ENCODE measurements at regions not wholly inside any gene's neighbourhood (a gene's known extent, or its start where the extent isn't known, plus 50 kb on each side); places are given as distances from the start of the nearest gene placed in this dataset.

DNA sequence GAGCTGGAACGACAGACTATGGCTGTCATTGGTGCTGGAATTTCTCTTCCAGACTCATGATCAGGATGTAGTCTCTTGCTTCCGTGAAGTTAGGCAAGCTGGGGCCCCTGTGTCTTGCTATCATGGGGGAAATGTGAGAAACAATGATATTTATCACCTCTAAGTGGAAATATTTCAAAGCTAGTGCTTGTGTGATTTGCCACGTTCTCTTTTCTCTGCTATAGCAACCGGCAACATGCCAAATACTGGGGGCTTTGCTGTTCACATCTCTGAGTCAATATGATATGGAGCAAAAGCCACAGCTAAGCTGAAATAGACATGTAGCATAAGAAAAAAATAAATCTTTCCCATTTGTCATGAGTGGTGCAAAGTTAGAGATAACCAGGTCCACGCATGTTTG is 668.2 kb upstream of the IGFBP3 start:
- intact Hi-C loops (cut with DNase I): no loop called here
- no peak for TF ChIP-seq POLR2A (IDR thresholded peaks at IDR 0.05)
- TF ChIP-seq, protein P1, sequence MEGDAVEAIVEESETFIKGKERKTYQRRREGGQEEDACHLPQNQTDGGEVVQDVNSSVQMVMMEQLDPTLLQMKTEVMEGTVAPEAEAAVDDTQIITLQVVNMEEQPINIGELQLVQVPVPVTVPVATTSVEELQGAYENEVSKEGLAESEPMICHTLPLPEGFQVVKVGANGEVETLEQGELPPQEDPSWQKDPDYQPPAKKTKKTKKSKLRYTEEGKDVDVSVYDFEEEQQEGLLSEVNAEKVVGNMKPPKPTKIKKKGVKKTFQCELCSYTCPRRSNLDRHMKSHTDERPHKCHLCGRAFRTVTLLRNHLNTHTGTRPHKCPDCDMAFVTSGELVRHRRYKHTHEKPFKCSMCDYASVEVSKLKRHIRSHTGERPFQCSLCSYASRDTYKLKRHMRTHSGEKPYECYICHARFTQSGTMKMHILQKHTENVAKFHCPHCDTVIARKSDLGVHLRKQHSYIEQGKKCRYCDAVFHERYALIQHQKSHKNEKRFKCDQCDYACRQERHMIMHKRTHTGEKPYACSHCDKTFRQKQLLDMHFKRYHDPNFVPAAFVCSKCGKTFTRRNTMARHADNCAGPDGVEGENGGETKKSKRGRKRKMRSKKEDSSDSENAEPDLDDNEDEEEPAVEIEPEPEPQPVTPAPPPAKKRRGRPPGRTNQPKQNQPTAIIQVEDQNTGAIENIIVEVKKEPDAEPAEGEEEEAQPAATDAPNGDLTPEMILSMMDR (IDR thresholded peaks at IDR 0.05): no peak

GRCh38 chr7:46586406-46586805 is 665.3 kb upstream of the IGFBP3 start:
- TF ChIP-seq POLR2A (IDR thresholded peaks at IDR 0.05): no peak
- TF ChIP-seq, protein P1 (IDR thresholded peaks at IDR 0.05): no peak

More for the DNA sequence above, 668.2 kb upstream of the IGFBP3 start:
- WGBS, 4 donors: 76 to 82% (median 76%) methylated on average over 5 of the region's 5 CpGs
- H3K4me3 ChIP-seq: no peak overlapping the region
- H3K36me3 ChIP-seq (replicated peaks in 1 of 2): no peaks in the 10 kb centered on the region
- DNase-seq: no peak
- H3K4me1 ChIP-seq (replicated peaks in 1 of 2): no peaks in the 10 kb centered on the region
- no peak overlapping the region for H3K27ac ChIP-seq
- no peaks in the 10 kb centered on the region for H3K9me3 ChIP-seq (replicated peaks in 1 of 3)
- no peaks in the 10 kb centered on the region for H3K27me3 ChIP-seq

GRCh38 chr7:46583656-46584055 is 662.6 kb upstream of the IGFBP3 start:
- DNase-seq: no peak
- Histone ChIP-seq H3K27me3 (no peaks in the 10 kb centered on the region), H3K4me1 (replicated peaks in 1 of 2) (no peaks in the 10 kb centered on the region), H3K9me3 (replicated peaks in 1 of 3) (no peaks in the 10 kb centered on the region), H3K27ac (no peak overlapping the region), H3K4me3 (no peak overlapping the region), H3K36me3 (replicated peaks in 1 of 2) (no peaks in the 10 kb centered on the region)
- intact Hi-C loops (cut with DNase I): no loop called here
- 74 to 95% (median 92%) methylated on average over 1 of the region's 1 CpG for WGBS, 4 donors
- TF ChIP-seq, protein P1 (IDR thresholded peaks at IDR 0.05): no peak
- no peak for TF ChIP-seq POLR2A (IDR thresholded peaks at IDR 0.05)

More at GRCh38 chr7:46586406-46586805, 665.3 kb upstream of the IGFBP3 start:
- no peaks in the 10 kb centered on the region for H3K27me3 ChIP-seq
- H3K4me3 ChIP-seq: no peak overlapping the region
- no peak for DNase-seq
- no peak overlapping the region for H3K27ac ChIP-seq
- H3K36me3 ChIP-seq (replicated peaks in 1 of 2): no peaks in the 10 kb centered on the region
- WGBS, 4 donors: 50 to 77% (median 54%) methylated on average over 1 of the region's 1 CpG
- H3K4me1 ChIP-seq (replicated peaks in 1 of 2): no peaks in the 10 kb centered on the region
- no peaks in the 10 kb centered on the region for H3K9me3 ChIP-seq (replicated peaks in 1 of 3)
- intact Hi-C loops (cut with DNase I): no loop called here

- Histone ChIP-seq H3K9me3 (replicated peaks in 1 of 3) (no peaks in the 10 kb centered on the region), H3K4me3 (no peak overlapping the region), H3K27ac (no peak overlapping the region), H3K4me1 (replicated peaks in 1 of 2) (no peaks in the 10 kb centered on the region), H3K36me3 (replicated peaks in 1 of 2) (no peaks in the 10 kb centered on the region), H3K27me3 (no peaks in the 10 kb centered on the region)
- no peak for TF ChIP-seq POLR2A (IDR thresholded peaks at IDR 0.05)
- TF ChIP-seq, protein P1 (IDR thresholded peaks at IDR 0.05): no peak
- WGBS, 4 donors: 82 to 86% (median 85%) methylated on average over 3 of the region's 3 CpGs
- intact Hi-C loops (cut with DNase I): no loop called here
- no peak for DNase-seq
Observed at GRCh38 chr7:46581268-46581667, 660.2 kb upstream of the IGFBP3 start.

Measured in adrenal gland (tissue), 9 donors.